ENCODE measurements at regions not wholly inside any gene's neighbourhood (a gene's known extent, or its start where the extent isn't known, plus 50 kb on each side); places are given as distances from the start of the nearest gene placed in this dataset.

DNA sequence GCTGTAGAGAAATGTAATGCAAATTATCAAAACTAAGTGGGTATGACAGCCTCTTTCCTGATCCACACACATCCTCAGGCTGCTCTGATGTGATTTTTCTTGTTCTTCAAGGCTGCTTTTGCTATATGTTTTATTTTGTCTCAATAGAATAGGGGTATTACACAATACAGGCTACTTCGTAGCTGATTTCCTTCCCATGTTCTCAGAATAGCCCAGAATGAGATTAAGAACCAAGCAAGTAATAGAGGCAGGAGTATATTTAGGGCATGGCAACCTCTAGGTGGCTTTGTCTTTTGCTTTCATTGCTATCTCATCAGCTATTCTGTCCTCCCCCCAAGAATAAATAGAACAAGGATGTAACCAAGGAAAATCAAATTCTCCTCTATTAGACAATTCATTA is 241.8 kb downstream of the ALDH8A1 start:
- TF ChIP-seq POLR2A (IDR thresholded peaks at IDR 0.05): no peak
- TF ChIP-seq, protein P1, sequence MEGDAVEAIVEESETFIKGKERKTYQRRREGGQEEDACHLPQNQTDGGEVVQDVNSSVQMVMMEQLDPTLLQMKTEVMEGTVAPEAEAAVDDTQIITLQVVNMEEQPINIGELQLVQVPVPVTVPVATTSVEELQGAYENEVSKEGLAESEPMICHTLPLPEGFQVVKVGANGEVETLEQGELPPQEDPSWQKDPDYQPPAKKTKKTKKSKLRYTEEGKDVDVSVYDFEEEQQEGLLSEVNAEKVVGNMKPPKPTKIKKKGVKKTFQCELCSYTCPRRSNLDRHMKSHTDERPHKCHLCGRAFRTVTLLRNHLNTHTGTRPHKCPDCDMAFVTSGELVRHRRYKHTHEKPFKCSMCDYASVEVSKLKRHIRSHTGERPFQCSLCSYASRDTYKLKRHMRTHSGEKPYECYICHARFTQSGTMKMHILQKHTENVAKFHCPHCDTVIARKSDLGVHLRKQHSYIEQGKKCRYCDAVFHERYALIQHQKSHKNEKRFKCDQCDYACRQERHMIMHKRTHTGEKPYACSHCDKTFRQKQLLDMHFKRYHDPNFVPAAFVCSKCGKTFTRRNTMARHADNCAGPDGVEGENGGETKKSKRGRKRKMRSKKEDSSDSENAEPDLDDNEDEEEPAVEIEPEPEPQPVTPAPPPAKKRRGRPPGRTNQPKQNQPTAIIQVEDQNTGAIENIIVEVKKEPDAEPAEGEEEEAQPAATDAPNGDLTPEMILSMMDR (IDR thresholded peaks at IDR 0.05): no peak
- Histone ChIP-seq H3K36me3 (no peaks in the 10 kb centered on the region), H3K4me3 (replicated peaks in 1 of 3) (no peak overlapping the region), H3K4me1 (peaks cover 6 to 11% of the 10 kb centered on the region in 2 donors), H3K27ac (no peak overlapping the region), H3K27me3 (no peaks in the 10 kb centered on the region), H3K9me3 (no peaks in the 10 kb centered on the region)
- DNase-seq: no peak
- intact Hi-C loops (cut with DNase I): no loop called here
- 78 to 85% methylated on average over 1 of the region's 1 CpG for WGBS, 2 donors

DNA sequence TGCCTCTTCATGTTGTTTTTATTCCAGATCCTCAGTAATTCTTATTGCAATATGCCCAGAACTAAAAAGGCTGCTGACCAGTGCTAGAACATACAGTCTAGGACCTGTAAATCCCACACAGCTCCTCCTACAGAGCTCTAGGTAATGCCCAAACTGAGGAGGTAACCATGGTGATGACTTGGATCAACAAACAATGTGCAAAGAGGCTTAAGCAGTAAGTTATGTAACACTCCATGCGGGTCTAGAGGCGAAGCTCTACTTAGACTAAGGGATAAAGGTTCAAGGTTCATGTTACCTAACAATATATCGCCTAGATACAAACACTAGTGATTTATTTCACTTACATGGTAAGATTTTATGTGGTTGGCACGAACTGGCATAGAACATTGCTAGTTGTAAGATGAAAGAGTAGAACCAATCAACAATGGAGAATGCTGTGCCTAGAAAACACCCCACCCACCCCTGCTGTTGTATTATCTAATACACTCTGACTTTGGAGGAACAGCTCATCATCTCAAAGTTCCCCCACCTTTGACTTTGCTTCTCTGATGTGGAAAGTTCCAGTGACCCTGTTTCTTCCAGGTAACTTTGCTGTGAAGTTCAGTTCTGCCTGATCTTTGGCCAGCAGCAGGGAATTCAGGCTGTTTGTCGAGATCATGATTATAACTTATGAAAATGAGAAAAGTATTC is 242.4 kb downstream of the ALDH8A1 start:
- Histone ChIP-seq H3K36me3 (no peaks in the 10 kb centered on the region), H3K27me3 (no peaks in the 10 kb centered on the region), H3K9me3 (no peaks in the 10 kb centered on the region), H3K4me1 (peaks cover 6 to 11% of the 10 kb centered on the region in 2 donors), H3K27ac (no peak overlapping the region), H3K4me3 (replicated peaks in 1 of 3) (no peak overlapping the region)
- no peak for TF ChIP-seq POLR2A (IDR thresholded peaks at IDR 0.05)
- TF ChIP-seq, protein P1 (IDR thresholded peaks at IDR 0.05): no peak
- WGBS, 2 donors: 57 to 64% methylated on average over 5 of the region's 5 CpGs
- intact Hi-C loops (cut with DNase I): no loop called here
- peak; percentile 12 to 13 for DNase-seq

DNA sequence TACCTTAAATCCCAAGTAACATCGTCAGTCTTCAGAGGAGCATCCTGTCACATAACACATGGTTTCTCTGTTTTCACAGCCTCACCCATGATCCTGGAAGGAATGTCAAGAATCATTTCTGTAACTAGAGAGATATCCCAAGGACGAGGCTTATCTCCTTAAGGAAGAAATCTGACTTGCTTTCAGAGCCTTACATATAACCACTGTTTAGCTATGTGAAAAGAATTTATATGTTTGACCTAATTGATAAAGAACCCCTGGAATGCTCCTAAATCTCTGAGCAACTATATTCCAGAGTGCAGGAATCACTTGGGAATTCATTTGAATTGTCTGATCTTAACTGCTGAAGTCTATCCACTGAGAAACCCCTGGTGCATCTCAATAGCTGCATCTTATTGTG is 243.1 kb downstream of the ALDH8A1 start:
- WGBS, 2 donors: 66 to 77% methylated on average over 2 of the region's 2 CpGs
- intact Hi-C loops (cut with DNase I): no loop called here
- no peaks in the 10 kb centered on the region for H3K36me3 ChIP-seq
- H3K4me1 ChIP-seq: peaks cover 6 to 11% of the 10 kb centered on the region in 2 donors
- no peak overlapping the region for H3K27ac ChIP-seq
- no peak for TF ChIP-seq POLR2A (IDR thresholded peaks at IDR 0.05)
- TF ChIP-seq, protein P1 (IDR thresholded peaks at IDR 0.05): no peak
- H3K9me3 ChIP-seq: no peaks in the 10 kb centered on the region
- DNase-seq: no peak
- no peak overlapping the region for H3K4me3 ChIP-seq (replicated peaks in 1 of 3)
- no peaks in the 10 kb centered on the region for H3K27me3 ChIP-seq

DNA sequence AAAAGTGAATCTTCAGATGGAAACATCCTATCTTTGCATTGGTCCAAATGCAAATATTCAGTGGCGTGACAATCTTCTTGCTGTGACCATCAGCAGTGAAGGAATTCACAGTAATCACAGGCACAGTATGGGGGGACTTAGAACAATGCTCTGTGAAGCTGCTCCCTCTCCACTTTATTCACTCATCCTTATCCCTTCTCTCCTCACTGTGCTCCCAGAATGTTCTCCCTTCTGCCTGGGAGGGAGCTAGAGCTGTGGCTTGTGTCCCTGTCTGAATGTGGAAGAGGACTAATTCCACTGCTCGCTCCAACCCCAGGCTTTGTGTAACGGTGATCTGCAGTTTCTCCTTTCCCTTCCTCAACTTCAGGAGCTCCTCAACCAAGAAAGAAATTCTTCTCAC is 243.7 kb downstream of the ALDH8A1 start:
- Histone ChIP-seq H3K4me1 (peaks cover 6 to 11% of the 10 kb centered on the region in 2 donors), H3K27ac (no peak overlapping the region), H3K36me3 (no peaks in the 10 kb centered on the region), H3K27me3 (no peaks in the 10 kb centered on the region), H3K4me3 (replicated peaks in 1 of 3) (no peak overlapping the region), H3K9me3 (no peaks in the 10 kb centered on the region)
- intact Hi-C loops (cut with DNase I): no loop called here
- no peak for DNase-seq
- 73 to 83% methylated on average over 3 of the region's 3 CpGs for WGBS, 2 donors
- TF ChIP-seq POLR2A (IDR thresholded peaks at IDR 0.05): no peak
- TF ChIP-seq, protein P1 (IDR thresholded peaks at IDR 0.05): no peak

DNA sequence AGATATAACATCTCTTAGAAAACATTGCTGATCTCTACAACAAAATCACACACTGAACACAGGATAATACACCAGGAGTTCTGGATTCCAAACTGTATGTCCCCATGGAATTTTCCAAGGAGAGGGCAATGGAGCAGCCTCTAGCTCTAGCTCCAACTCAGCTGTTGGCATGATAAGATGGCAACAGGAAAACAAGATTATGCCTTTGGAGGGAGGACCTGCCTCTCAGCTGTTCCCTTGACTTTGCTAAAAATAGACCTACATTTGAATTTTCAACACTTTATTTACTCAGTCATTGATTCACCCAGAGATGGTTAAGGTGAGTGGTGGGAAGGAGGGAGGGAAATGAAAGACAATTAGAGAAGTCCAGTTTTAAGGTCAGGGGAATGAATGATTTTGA is 246.7 kb downstream of the ALDH8A1 start:
- no peak overlapping the region for H3K4me3 ChIP-seq (replicated peaks in 1 of 3)
- no peaks in the 10 kb centered on the region for H3K36me3 ChIP-seq
- TF ChIP-seq, protein P1 (IDR thresholded peaks at IDR 0.05): no peak
- no peak for TF ChIP-seq POLR2A (IDR thresholded peaks at IDR 0.05)
- no peaks in the 10 kb centered on the region for H3K27me3 ChIP-seq
- intact Hi-C loops (cut with DNase I): no loop called here
- no peak for DNase-seq
- H3K9me3 ChIP-seq: no peaks in the 10 kb centered on the region
- no peak overlapping the region for H3K27ac ChIP-seq
- peaks cover 6 to 11% of the 10 kb centered on the region in 2 donors for H3K4me1 ChIP-seq
